ENCODE measurements at regions not wholly inside any gene's neighbourhood (a gene's known extent, or its start where the extent isn't known, plus 50 kb on each side); places are given as distances from the start of the nearest gene placed in this dataset.

- TF ChIP-seq CTCF (IDR thresholded peaks at IDR 0.05) (no peak), POLR2AphosphoS5 (IDR thresholded peaks at IDR 0.05) (no peak)
These were observed 162.6 kb upstream of the USP25 start for GRCh38 chr21:15567191-15567590.

Data from prostate gland (tissue), 2 donors.